Stimulated activated CD8-positive, alpha-beta memory T cell treated with anti-CD3 and anti-CD28 coated beads, Interleukin-7, amount 100 ng/mL, for 24 hours (primary cell): ENCODE measurements at regions not wholly inside any gene's neighbourhood (a gene's known extent, or its start where the extent isn't known, plus 50 kb on each side); places are given as distances from the start of the nearest gene placed in this dataset.

Experiments used
- DNase-seq: peaks from one replicate; pipeline ENCODE4 v3.0.0-alpha.2; 2020; ENCODE audit warnings: low read depth

DNA sequence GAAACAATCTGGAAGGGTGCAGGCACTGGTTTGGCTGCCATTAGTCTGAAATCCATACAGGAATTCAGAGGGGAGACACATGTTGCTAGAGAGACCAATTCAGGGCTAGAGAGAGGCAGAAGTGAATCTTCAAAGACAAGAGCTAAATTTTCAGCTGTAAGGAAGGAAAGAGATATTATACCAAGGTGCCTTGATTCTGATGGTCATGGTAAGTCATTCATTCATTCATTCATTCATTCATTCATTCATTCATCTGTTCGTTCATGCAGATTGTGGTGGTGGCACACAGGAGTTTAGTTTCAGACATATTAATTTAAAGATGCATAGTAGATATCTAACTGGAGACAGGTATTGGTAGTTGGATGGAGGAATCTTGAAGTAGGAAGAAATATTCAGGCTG, 1493.5 kb upstream of the TMEM132C start:
- DNase-seq = no peak

DNA sequence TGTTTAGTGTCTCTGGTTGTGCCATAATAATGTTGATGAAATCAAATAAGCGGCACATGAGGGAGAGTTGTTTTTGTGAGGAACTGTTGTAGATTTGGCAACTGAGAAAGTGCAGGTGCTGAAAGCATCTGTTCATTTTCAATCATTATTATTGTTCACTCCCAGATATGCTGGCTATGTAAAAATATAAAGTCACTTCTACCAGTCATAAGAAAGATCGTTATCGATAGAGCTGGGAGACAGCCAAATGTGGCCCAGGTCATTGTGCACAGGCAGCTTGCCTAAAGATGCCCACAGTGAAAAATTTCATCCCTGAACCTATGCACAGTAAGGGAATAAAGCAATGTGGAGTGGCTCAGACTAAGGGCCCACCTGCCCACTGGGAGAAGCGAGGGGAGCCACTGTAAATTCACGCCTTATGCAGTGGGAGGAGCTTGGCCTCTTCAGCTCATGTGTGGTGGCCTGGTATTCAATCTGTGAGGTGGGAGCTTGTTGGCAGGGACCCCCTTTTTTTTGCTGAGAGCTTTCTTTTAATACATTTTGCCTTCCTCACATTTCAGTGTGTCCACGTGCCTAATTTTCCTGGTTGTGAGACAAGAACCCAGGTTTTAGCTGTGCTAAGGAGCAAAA, 1490.8 kb upstream of the TMEM132C start:
- no peak for DNase-seq

DNA sequence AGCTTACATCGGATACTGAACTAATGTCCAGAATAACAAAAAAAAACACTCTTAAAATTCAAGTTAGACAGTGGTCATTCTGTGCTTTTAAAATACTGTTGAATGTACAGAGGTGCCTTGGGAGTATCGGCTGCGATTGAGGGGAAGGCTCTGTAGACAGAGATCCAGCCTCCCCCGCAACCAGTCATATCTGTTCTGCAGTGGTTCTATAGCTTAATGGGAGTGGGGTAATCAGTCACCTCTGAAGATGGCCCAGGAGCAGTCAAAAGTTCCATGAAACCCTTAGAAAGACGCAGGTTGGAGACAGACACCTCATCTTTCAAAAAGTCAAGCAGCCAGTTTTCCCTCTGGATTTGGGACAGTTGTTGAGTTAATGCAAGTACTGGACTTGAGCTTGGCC, 1486.6 kb upstream of the TMEM132C start:
- no peak for DNase-seq

DNA sequence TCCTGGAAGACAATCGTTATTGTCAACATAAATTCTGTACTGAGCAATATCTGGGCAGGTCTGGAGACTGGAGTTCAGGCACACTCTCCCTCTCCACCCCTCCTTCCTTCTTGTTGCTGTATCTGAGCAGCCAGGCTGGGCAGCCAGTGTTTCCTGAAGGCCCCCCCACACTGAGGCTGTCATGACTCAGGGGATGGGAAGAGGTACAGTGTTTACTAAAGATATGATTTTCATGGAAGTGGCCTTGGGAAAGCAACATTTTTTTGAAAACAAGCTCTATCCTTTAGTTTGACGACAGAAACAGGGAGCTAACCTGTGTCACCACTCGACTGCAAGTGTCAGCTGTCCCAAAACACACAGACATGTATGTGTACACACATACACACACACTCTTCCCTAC, 1485.4 kb upstream of the TMEM132C start:
- DNase-seq = no peak

- no peak for DNase-seq
Measured at GRCh38 chr12:126782083-126782482, 1484.9 kb upstream of the TMEM132C start.

DNA sequence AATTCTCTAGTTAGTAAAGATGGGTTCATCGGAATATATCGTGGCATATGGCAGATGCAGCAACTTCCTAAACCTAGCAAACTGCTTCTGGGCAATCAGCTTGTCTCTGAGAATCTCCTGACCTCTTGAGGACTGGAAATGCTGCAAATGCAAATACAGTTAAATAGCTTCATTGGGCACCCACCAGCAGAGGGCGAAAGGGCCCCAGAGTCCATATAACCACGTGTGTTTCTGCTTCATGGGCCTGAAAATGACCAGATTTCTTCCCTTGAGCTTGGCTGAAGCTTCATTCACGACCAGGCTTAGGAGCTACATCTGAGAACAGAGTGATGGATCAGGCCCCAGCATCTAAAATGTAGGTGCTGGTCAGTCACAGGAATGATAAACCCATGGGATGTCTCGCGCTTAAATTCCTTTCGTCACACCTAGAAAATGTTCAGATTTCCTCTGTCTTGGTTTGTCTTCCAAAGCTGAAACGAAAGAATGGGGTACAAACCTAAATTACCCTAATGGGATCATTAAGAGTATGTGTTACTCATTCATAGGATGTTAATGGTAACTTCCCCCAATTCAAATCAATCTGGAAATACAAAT, 1482.5 kb upstream of the TMEM132C start:
- DNase-seq = no peak

DNA sequence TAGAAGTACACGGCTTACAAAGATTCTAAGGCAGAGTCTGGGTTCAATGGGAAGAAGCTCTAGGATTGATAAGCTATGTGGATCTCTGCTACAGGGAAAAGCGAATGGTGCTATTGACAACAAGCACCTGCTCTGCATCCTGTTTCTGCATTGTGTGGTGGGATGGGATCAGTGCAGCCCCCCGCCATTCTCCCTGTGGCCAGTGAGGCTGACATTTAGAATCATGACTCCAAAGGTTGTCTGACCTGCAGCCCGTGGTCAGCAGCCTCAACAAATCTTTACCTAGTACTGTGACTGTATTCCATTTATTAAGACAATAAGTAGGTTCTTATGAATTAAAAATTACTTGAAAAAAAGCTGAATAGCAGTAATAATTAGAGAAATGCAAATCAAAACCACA, 1477.0 kb upstream of the TMEM132C start:
- DNase-seq = no peak

DNA sequence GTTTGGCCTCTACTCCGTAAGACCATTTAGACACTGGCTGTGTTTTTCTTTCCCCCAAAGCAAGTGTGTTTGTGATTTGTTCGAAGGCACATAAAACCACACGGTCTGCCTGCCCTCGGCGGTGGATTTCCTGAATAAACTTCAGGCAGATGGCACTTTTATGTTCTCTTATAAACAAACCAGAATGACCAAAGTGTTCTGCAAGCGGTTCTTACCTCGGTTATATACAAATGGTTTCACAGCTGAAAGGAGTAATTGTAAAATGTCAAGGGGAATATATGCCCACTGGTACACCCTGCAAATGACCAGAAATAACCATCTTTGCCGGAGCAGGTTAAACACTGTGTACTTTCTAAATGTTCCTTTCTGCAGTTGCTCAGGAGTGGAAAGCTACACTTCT, 1475.8 kb upstream of the TMEM132C start:
- DNase-seq = no peak

DNA sequence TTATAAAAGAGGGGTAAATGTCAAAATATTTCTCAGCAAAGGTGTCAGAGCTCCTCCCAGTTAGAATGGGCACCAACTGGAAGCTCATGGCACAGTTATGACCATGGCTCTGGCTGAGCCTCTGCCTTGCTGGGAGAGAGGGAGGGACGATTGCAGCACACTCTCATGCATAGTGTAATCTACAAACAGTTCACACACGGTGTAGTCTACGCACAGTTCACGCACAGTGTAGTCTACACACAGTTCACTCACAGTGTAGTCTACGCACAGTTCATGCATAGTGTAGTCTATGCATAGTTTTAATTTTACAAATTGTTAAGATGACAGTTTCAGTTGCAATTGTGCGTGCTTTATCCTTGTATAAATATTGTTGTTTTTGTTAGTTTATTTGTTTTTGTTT, 1474.6 kb upstream of the TMEM132C start:
- DNase-seq = no peak

DNA sequence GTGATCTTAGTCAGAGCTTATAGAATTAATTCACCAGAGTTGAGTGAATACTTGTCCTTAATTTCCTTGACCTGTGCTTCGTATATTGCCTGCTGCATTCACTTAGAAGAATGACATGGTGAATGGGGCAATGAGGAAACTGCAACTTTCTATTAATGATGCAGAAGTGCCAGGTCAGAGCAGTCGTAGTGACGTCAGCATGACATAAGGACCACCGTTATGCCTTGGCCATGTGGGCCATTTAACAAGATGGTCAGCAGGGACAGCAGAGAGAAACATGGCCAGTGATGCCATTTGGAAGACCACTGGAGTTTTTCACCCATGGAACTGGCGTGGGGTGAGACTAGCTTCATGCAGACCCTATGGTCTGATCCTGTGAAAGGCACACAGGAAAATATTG, 1469.4 kb upstream of the TMEM132C start:
- DNase-seq = no peak

DNA sequence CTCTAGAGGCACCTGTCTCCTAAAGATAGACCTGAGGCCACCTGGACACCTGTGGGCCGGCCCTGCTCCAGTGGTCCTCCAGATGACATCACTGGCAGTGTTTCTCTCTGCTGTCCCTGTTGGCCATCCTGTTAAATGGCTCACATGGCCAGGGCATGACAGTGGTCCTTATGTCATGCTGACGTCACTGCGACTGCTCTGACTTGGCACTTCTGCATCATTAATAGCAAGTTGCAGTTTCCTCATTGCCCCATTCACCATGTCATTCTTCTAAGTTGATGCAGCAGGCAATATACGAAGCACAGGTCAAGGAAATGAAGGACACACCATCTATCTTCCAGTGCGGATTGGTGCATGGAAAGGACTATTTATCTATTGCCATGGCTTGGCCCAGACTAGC, 1468.5 kb upstream of the TMEM132C start:
- DNase-seq = no peak

DNA sequence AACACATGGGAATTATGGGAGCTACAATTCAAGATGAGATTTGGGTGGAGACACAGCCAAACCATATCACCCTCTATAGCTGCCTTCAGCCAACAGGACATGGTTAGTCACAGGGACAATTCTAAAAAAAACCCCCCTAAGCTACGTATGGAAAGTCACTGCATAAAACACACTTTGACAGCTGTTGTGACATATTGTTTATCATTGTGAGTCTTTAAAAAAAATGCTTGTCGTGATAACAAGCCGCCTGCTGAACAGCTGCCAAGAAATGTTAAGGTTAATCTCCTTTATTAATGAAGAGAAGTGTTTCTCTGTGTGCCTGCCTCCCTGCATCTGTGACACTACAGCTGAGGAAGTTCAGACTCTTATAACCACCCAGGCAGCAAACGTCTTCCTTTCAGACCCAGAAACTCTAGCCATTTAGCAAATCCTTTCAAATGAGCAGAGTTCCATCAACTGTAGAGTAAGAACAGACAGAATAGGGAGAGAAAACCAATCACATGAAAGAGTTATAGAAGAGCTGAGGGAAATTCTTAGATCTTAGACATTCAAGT, 1459.6 kb upstream of the TMEM132C start:
- DNase-seq = no peak

DNA sequence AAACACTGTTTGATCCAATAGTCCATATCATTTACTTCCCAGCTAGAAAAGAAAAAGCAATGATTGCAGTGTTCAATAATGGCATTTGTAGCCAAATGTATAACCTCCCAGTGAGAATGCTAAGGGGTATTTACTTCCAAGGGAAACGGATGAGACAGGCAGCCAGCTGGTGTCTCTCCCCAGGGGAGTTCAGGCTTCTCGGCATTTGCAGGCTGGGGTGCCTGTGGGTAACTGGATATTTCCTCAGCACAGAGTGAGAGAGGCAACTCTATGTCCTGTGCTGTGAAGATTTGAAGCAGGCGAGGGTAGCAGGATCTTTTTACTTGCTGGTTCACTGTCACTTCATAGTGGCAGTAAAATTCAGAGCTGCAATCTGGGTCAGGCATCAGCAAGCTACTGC, 1455.6 kb upstream of the TMEM132C start:
- no peak for DNase-seq

GRCh38 chr12:126819554-126819953, 1447.4 kb upstream of the TMEM132C start:
- DNase-seq = no peak

DNA sequence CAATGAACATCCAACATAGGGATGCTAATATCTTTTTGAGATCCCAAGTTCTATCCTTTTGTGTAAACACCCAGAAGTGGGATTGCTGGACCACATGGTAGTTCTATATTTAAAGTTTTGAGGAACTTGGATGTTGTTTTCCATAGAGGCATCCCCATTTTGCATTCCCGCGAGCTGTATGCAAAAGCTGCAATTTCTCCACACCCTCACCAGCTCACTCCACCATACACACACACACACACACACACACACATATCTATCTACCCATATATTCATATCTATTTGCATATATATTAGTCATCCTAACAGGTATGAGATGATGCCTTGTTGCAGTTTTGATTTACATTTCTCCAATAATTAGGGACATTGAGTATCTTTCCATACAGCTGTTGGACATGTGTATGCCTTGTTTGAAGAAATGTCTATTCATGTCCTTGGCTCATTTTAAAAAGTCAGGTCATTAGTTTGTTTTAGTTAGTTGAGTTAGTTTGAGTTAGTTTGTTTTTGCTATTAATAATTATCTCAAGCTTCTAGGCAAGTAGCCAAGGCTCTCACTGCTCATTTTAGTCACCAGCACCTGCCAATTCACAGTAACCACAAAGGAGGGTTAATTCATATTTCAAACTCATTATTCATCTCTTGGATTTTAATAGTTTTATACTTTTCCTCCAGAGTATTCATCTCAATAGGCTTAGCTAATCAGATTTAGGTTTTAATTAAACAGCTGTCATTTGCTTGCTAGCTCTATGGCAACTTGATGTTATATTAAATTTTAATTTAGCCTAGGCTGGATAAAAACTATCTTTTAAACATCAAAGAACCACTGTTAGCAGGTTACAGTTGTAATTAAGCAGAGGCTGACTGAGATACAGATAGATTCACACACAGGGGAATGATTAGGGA, 1435.9 kb upstream of the TMEM132C start:
- DNase-seq = no peak

DNA sequence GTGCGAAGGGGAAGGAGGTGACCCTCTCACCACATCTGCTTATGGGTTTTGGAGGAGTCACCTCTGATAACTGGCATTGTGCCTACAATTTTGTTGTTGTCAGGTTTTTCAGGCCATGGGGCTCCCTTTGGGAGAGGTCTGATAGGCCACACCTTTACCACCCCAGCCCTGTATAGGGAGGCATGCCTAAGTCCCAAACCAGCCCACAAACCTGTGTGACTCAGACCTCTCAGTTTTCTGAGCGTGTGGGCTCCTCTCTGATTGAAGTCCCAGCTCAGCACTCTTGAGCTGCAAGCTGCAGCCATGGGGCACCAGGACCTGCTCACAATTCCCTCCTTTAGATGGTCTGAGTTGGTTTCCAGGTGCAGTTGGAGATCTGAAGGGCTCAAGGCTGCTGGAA, 1429.3 kb upstream of the TMEM132C start:
- DNase-seq = no peak

GRCh38 chr12:126843915-126844669, 1422.9 kb upstream of the TMEM132C start:
- DNase-seq = no peak

- no peak for DNase-seq
Measured at GRCh38 chr12:126847005-126847629, 1419.9 kb upstream of the TMEM132C start.

DNA sequence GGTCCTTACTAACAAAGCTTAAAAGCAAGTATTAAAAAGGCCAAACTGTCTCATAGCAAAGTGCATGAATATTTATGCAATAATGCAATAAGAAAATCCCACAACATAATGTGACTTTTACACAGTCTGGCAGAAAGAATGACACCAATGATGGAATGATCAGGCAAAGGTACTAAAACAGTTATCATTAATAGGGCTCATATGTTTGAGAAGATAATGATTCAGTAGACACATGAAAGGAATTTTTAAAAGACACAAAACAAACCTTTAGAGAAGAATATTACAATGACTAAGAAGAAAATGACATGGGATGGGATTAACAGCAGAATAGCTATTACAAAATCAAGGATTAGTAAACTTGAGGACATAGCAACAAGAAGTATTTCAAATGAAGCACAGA, 1411.2 kb upstream of the TMEM132C start:
- DNase-seq = no peak

DNA sequence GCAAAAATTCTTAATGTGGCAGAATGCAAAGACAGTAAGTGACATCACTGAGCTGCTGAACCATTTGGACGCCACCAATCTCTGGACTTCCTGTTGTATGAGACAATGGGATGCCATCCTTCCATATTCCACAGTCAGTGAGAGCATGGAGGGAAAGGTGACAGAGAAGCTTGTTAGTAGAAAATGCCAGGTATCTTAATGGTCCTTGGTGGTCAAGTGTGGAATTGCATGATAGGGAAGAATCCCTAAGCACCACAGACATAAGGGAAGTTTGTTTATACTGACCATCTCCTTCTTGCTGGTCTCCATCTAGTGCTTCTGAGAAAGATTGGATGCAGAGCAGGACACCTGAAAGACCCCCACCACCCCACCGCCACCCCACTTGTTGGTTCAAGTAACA, 1410.0 kb upstream of the TMEM132C start:
- DNase-seq = no peak

DNA sequence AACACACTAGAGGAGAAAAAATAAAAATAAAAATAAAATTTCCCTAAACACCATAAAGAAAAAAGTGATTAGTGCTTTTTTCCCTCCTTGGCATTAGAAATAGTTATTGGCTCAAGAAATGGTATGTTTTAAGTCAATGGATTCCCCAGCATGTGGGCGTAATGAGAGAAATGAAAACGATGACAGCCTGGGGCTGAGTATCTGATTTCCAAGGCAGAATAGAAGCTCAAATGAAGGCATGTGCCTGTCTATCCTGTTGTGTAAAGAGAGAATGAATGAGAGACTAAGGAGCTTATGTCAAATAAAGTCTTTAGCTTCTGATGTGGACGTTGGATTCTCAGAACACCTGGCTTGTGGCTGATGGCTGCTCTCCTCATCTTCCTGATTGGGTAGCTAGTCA, 1408.4 kb upstream of the TMEM132C start:
- DNase-seq = no peak

- DNase-seq = no peak
Measured at GRCh38 chr12:126860210-126860609, 1406.8 kb upstream of the TMEM132C start.
